ENCODE measurements at regions not wholly inside any gene's neighbourhood (a gene's known extent, or its start where the extent isn't known, plus 50 kb on each side); places are given as distances from the start of the nearest gene placed in this dataset.

GRCh38 chr5:174197929-174198328 lies 152.4 kb downstream of the NSG2 start:
- H3K27me3 ChIP-seq (ENCODE audit: insufficient read depth, poor library complexity, severe bottlenecking): no peaks in the 10 kb centered on the region

GRCh38 chr5:174198541-174198940 lies 153.0 kb downstream of the NSG2 start:
- H3K4me3 ChIP-seq (replicated peaks; ENCODE audit: insufficient read depth, low read length): no peak overlapping the region
- DNase-seq (ENCODE audit: low read depth in 1 of 2, low spot score in 1 of 2): no peak

More at GRCh38 chr5:174197929-174198328, 152.4 kb downstream of the NSG2 start:
- DNase-seq (ENCODE audit: low read depth in 1 of 2, low spot score in 1 of 2): no peak
- Histone ChIP-seq H3K4me3 (replicated peaks; ENCODE audit: insufficient read depth, low read length) (no peak overlapping the region), H3K27ac (replicated peaks) (no peak overlapping the region)
- TF ChIP-seq CTCF (IDR thresholded peaks at IDR 0.05; ENCODE audit: insufficient read depth, low read length) (no peak), SPI1 (IDR thresholded peaks at IDR 0.05; ENCODE audit: borderline replicate concordance, low read depth) (no peak), REST (IDR thresholded peaks at IDR 0.05; ENCODE audit: insufficient replicate concordance, low read depth) (no peak), GABPA (IDR thresholded peaks at IDR 0.05; ENCODE audit: low read depth) (no peak), POLR2AphosphoS5 (IDR thresholded peaks at IDR 0.05; ENCODE audit: low read depth) (no peak)

GRCh38 chr5:174202996-174203395 lies 157.5 kb downstream of the NSG2 start:
- TF ChIP-seq SPI1 (IDR thresholded peaks at IDR 0.05; ENCODE audit: borderline replicate concordance, low read depth): no peak
- no peak for TF ChIP-seq POLR2AphosphoS5 (IDR thresholded peaks at IDR 0.05; ENCODE audit: low read depth)
- no peak for TF ChIP-seq CTCF (IDR thresholded peaks at IDR 0.05; ENCODE audit: insufficient read depth, low read length)
- no peak for TF ChIP-seq REST (IDR thresholded peaks at IDR 0.05; ENCODE audit: insufficient replicate concordance, low read depth)
- no peak for TF ChIP-seq GABPA (IDR thresholded peaks at IDR 0.05; ENCODE audit: low read depth)
- H3K27me3 ChIP-seq (ENCODE audit: insufficient read depth, poor library complexity, severe bottlenecking): peaks cover 2% of the 10 kb centered on the region
- H3K27ac ChIP-seq (replicated peaks): no peak overlapping the region

More at GRCh38 chr5:174198541-174198940, 153.0 kb downstream of the NSG2 start:
- no peak for TF ChIP-seq GABPA (IDR thresholded peaks at IDR 0.05; ENCODE audit: low read depth)
- TF ChIP-seq CTCF (IDR thresholded peaks at IDR 0.05; ENCODE audit: insufficient read depth, low read length): no peak
- H3K27ac ChIP-seq (replicated peaks): no peak overlapping the region
- H3K27me3 ChIP-seq (ENCODE audit: insufficient read depth, poor library complexity, severe bottlenecking): no peaks in the 10 kb centered on the region

More at GRCh38 chr5:174202996-174203395, 157.5 kb downstream of the NSG2 start:
- no peak overlapping the region for H3K4me3 ChIP-seq (replicated peaks; ENCODE audit: insufficient read depth, low read length)
- no peak for DNase-seq (ENCODE audit: low read depth in 1 of 2, low spot score in 1 of 2)
